ENCODE measurements at regions not wholly inside any gene's neighbourhood (a gene's known extent, or its start where the extent isn't known, plus 50 kb on each side); places are given as distances from the start of the nearest gene placed in this dataset.

GRCh38 chr1:194616835-194617234 lies 1430.4 kb upstream of the B3GALT2 start:
- no peak for DNase-seq

GRCh38 chr1:194602184-194602583 lies 1415.8 kb upstream of the B3GALT2 start:
- no peak for DNase-seq

- DNase-seq = no peak
Observed at GRCh38 chr1:194600716-194601115, 1414.3 kb upstream of the B3GALT2 start.

- DNase-seq = no peak
Observed at GRCh38 chr1:194598098-194598497, 1411.7 kb upstream of the B3GALT2 start.

- no peak for DNase-seq
Observed at GRCh38 chr1:194586302-194586701, 1399.9 kb upstream of the B3GALT2 start.

GRCh38 chr1:194584052-194584451 lies 1397.6 kb upstream of the B3GALT2 start:
- no peak for DNase-seq

- no peak for DNase-seq
Observed at GRCh38 chr1:194570476-194570875, 1384.1 kb upstream of the B3GALT2 start.

GRCh38 chr1:194568610-194569009 lies 1382.2 kb upstream of the B3GALT2 start:
- no peak for DNase-seq

GRCh38 chr1:194548071-194548470 lies 1361.7 kb upstream of the B3GALT2 start:
- DNase-seq = no peak

GRCh38 chr1:194544012-194544411 lies 1357.6 kb upstream of the B3GALT2 start:
- DNase-seq = no peak

GRCh38 chr1:194538453-194538852 lies 1352.0 kb upstream of the B3GALT2 start:
- no peak for DNase-seq

- no peak for DNase-seq
Observed at GRCh38 chr1:194537521-194537920, 1351.1 kb upstream of the B3GALT2 start.

- no peak for DNase-seq
Observed at GRCh38 chr1:194535369-194535768, 1349.0 kb upstream of the B3GALT2 start.

GRCh38 chr1:194534784-194535183 lies 1348.4 kb upstream of the B3GALT2 start:
- DNase-seq = no peak

GRCh38 chr1:194533641-194534040 lies 1347.2 kb upstream of the B3GALT2 start:
- no peak for DNase-seq

GRCh38 chr1:194517567-194517966 lies 1331.2 kb upstream of the B3GALT2 start:
- no peak for DNase-seq

- DNase-seq = no peak
Observed at GRCh38 chr1:194515916-194516315, 1329.5 kb upstream of the B3GALT2 start.

- DNase-seq = no peak
Observed at GRCh38 chr1:194512957-194513356, 1326.5 kb upstream of the B3GALT2 start.

- DNase-seq = no peak
Observed at GRCh38 chr1:194512345-194512744, 1325.9 kb upstream of the B3GALT2 start.

- no peak for DNase-seq
Observed at GRCh38 chr1:194503209-194503608, 1316.8 kb upstream of the B3GALT2 start.

- DNase-seq = no peak
Observed at GRCh38 chr1:194495434-194495833, 1309.0 kb upstream of the B3GALT2 start.

GRCh38 chr1:194487172-194487571 lies 1300.8 kb upstream of the B3GALT2 start:
- no peak for DNase-seq

GRCh38 chr1:194485432-194485831 lies 1299.0 kb upstream of the B3GALT2 start:
- DNase-seq = no peak

- no peak for DNase-seq
Observed at GRCh38 chr1:194478731-194479130, 1292.3 kb upstream of the B3GALT2 start.

- no peak for DNase-seq
Observed at GRCh38 chr1:194477908-194478307, 1291.5 kb upstream of the B3GALT2 start.

- DNase-seq = no peak
Observed at GRCh38 chr1:194476872-194477271, 1290.5 kb upstream of the B3GALT2 start.
